BLaER1 (cell line): ENCODE measurements at regions not wholly inside any gene's neighbourhood (a gene's known extent, or its start where the extent isn't known, plus 50 kb on each side); places are given as distances from the start of the nearest gene placed in this dataset.

Source experiments
- H3K27ac ChIP-seq: shearing (Covaris generic); formaldehyde crosslinking; 2 replicates; pipeline ENCODE4 v1.8.1; 2022
- H3K27me3 ChIP-seq: shearing (Covaris generic); formaldehyde crosslinking; 2 replicates; pipeline ENCODE4 v1.8.1; 2022
- H3K36me3 ChIP-seq: shearing (Covaris generic); formaldehyde crosslinking; 2 replicates; pipeline ENCODE4 v1.8.1; 2022
- H3K4me1 ChIP-seq: shearing (Covaris generic); formaldehyde crosslinking; 2 replicates; pipeline ENCODE4 v1.8.1; 2022
- H3K4me2 ChIP-seq: shearing (Covaris generic); formaldehyde crosslinking; 2 replicates; pipeline ENCODE4 v1.8.1; 2022
- H3K4me3 ChIP-seq: shearing (Covaris generic); formaldehyde crosslinking; 2 replicates; pipeline ENCODE4 v1.8.1; 2022
- H3K9ac ChIP-seq: shearing (Covaris generic); formaldehyde crosslinking; 2 replicates; pipeline ENCODE4 v1.8.1; 2022
- H3K9me3 ChIP-seq: shearing (Covaris generic); formaldehyde crosslinking; 2 replicates; pipeline ENCODE4 v1.8.1; 2022
- H4K20me1 ChIP-seq: shearing (Covaris generic); formaldehyde crosslinking; 2 replicates; pipeline ENCODE4 v1.8.1; 2022
- Cebpa-rat ChIP-seq: shearing (Covaris generic); IDR thresholded peaks from 2 replicates; pipeline ENCODE4 v1.8.1; 2022

GRCh38 chr10:88066876-88067275 is 203.5 kb downstream of the PTEN start:
- peaks cover 93% of the 10 kb centered on the region for H3K4me1 ChIP-seq
- no peak for TF ChIP-seq Cebpa-rat
- peak overlapping the region; percentile 84 for H3K4me2 ChIP-seq

GRCh38 chr10:88067737-88068136 is 204.3 kb downstream of the PTEN start:
- Histone ChIP-seq H3K36me3 (no peaks in the 10 kb centered on the region), H3K9me3 (0 out of 2 replicates have a peak, but pooled peaks cover 4% of the 10 kb centered on the region), H4K20me1 (no peaks in the 10 kb centered on the region), H3K27me3 (no peaks in the 10 kb centered on the region), H3K9ac (no peak overlapping the region), H3K27ac (peak overlapping the region; percentile 82), H3K4me2 (peak overlapping the region; percentile 84), H3K4me1 (peaks cover 94% of the 10 kb centered on the region), H3K4me3 (peak overlapping the region; percentile 45)
- no peak for TF ChIP-seq Cebpa-rat

More at GRCh38 chr10:88066876-88067275, 203.5 kb downstream of the PTEN start:
- H3K27ac ChIP-seq: peak overlapping the region; percentile 82
- H4K20me1 ChIP-seq: no peaks in the 10 kb centered on the region
- H3K4me3 ChIP-seq: peak overlapping the region; percentile 45; the same call in 1 of the 2 replicates
- H3K27me3 ChIP-seq: no peaks in the 10 kb centered on the region
- H3K9me3 ChIP-seq: 0 out of 2 replicates have a peak, but pooled peaks cover 4% of the 10 kb centered on the region
- H3K9ac ChIP-seq: 0 out of 2 replicates have a peak overlapping the region, but pooled peaks have one; percentile 8
- H3K36me3 ChIP-seq: no peaks in the 10 kb centered on the region

GRCh38 chr10:88069338-88069737 is 205.9 kb downstream of the PTEN start:
- Histone ChIP-seq H3K4me2 (peak overlapping the region; percentile 84), H3K9ac (peak overlapping the region; percentile 16; the same call in 1 of the 2 replicates), H3K9me3 (0 out of 2 replicates have a peak, but pooled peaks cover 4% of the 10 kb centered on the region), H3K27me3 (no peaks in the 10 kb centered on the region), H4K20me1 (no peaks in the 10 kb centered on the region), H3K36me3 (no peaks in the 10 kb centered on the region), H3K4me3 (no peak overlapping the region), H3K4me1 (peaks cover 90% of the 10 kb centered on the region), H3K27ac (peak overlapping the region; percentile 82)
- TF ChIP-seq Cebpa-rat: no peak

GRCh38 chr10:88070080-88070880 is 206.9 kb downstream of the PTEN start:
- H3K27me3 ChIP-seq: no peaks in the 10 kb centered on the region
- peak overlapping the region; percentile 84 for H3K4me2 ChIP-seq
- peaks cover 80% of the 10 kb centered on the region for H3K4me1 ChIP-seq
- 0 out of 2 replicates have a peak, but pooled peaks cover 4% of the 10 kb centered on the region for H3K9me3 ChIP-seq
- peak overlapping the region; percentile 45; the same call in 1 of the 2 replicates for H3K9ac ChIP-seq
- peak overlapping the region; percentile 82 for H3K27ac ChIP-seq
- peak overlapping the region; percentile 49 for H3K4me3 ChIP-seq
- H4K20me1 ChIP-seq: no peaks in the 10 kb centered on the region
- no peaks in the 10 kb centered on the region for H3K36me3 ChIP-seq
- TF ChIP-seq Cebpa-rat: no peak

GRCh38 chr10:88071879-88072278 is 208.5 kb downstream of the PTEN start:
- Histone ChIP-seq H3K9me3 (0 out of 2 replicates have a peak, but pooled peaks cover 4% of the 10 kb centered on the region), H3K4me2 (peak overlapping the region; percentile 84), H4K20me1 (no peaks in the 10 kb centered on the region), H3K4me3 (no peak overlapping the region), H3K4me1 (peaks cover 69% of the 10 kb centered on the region), H3K27me3 (no peaks in the 10 kb centered on the region), H3K27ac (peak overlapping the region; percentile 82), H3K36me3 (no peaks in the 10 kb centered on the region), H3K9ac (no peak overlapping the region)
- no peak for TF ChIP-seq Cebpa-rat

GRCh38 chr10:88073682-88074081 is 210.3 kb downstream of the PTEN start:
- Histone ChIP-seq H3K27ac (no peak overlapping the region), H3K9ac (no peak overlapping the region), H3K4me3 (no peak overlapping the region), H3K36me3 (no peaks in the 10 kb centered on the region), H3K4me1 (peaks cover 51% of the 10 kb centered on the region), H4K20me1 (no peaks in the 10 kb centered on the region), H3K27me3 (no peaks in the 10 kb centered on the region), H3K4me2 (no peak overlapping the region), H3K9me3 (no peaks in the 10 kb centered on the region)
- no peak for TF ChIP-seq Cebpa-rat

GRCh38 chr10:88074971-88075370 is 211.5 kb downstream of the PTEN start:
- H3K27me3 ChIP-seq: no peaks in the 10 kb centered on the region
- no peak overlapping the region for H3K4me3 ChIP-seq
- H3K27ac ChIP-seq: no peak overlapping the region
- no peaks in the 10 kb centered on the region for H3K36me3 ChIP-seq
- no peak for TF ChIP-seq Cebpa-rat
- H4K20me1 ChIP-seq: no peaks in the 10 kb centered on the region
- peaks cover 39% of the 10 kb centered on the region for H3K4me1 ChIP-seq
- no peaks in the 10 kb centered on the region for H3K9me3 ChIP-seq
- no peak overlapping the region for H3K9ac ChIP-seq
- H3K4me2 ChIP-seq: no peak overlapping the region

- no peak for TF ChIP-seq Cebpa-rat
- no peaks in the 10 kb centered on the region for H3K9me3 ChIP-seq
- no peaks in the 10 kb centered on the region for H3K27me3 ChIP-seq
- H3K4me1 ChIP-seq: peaks cover 34% of the 10 kb centered on the region
- no peak overlapping the region for H3K4me2 ChIP-seq
- H3K9ac ChIP-seq: no peak overlapping the region
- no peaks in the 10 kb centered on the region for H4K20me1 ChIP-seq
- H3K36me3 ChIP-seq: no peaks in the 10 kb centered on the region
- H3K4me3 ChIP-seq: no peak overlapping the region
- no peak overlapping the region for H3K27ac ChIP-seq
Observed at GRCh38 chr10:88076027-88076880, 212.8 kb downstream of the PTEN start.

- H3K9ac ChIP-seq: no peak overlapping the region
- H3K36me3 ChIP-seq: no peaks in the 10 kb centered on the region
- H3K27me3 ChIP-seq: no peaks in the 10 kb centered on the region
- no peak overlapping the region for H3K4me3 ChIP-seq
- H3K9me3 ChIP-seq: no peaks in the 10 kb centered on the region
- H3K27ac ChIP-seq: no peak overlapping the region
- H3K4me1 ChIP-seq: peaks cover 21% of the 10 kb centered on the region
- no peak overlapping the region for H3K4me2 ChIP-seq
- no peak for TF ChIP-seq Cebpa-rat
- no peaks in the 10 kb centered on the region for H4K20me1 ChIP-seq
Observed at GRCh38 chr10:88077977-88078376, 214.6 kb downstream of the PTEN start.
